GM21576 (cell line): ENCODE measurements at regions not wholly inside any gene's neighbourhood (a gene's known extent, or its start where the extent isn't known, plus 50 kb on each side); places are given as distances from the start of the nearest gene placed in this dataset.

Source experiments
- ATAC-seq: cut with Tn5 transposase; IDR thresholded peaks from one replicate; pipeline ENCODE4 v1.9.1; 2021; ENCODE audit warnings: mild to moderate bottlenecking, moderate library complexity; ENCODE audit not compliant: unreplicated experiment

DNA sequence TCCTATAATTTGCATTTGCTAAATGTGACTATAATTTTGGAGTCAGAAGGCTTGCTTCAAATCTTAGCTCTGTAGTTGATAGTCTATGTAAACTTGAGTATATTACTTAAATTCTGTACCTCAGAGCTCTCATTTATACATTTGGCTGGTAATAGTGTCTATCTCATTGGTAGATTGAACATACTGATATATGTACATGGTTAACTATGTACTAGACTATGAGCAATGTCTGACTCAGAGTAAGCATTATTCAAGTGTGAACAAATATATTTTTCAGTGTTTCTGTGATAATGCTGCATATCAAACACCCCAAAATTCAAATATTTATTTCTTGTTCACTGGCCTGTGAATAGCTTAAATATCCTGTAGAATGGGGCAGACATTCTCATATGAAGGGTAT lies 1568.9 kb upstream of the PABPC4L start:
- no peak for ATAC-seq

GRCh38 chr4:135744928-135745327 lies 1543.3 kb upstream of the PABPC4L start:
- ATAC-seq, result no peak

- no peak for ATAC-seq
Observed at GRCh38 chr4:135741583-135741982, 1540.0 kb upstream of the PABPC4L start.

DNA sequence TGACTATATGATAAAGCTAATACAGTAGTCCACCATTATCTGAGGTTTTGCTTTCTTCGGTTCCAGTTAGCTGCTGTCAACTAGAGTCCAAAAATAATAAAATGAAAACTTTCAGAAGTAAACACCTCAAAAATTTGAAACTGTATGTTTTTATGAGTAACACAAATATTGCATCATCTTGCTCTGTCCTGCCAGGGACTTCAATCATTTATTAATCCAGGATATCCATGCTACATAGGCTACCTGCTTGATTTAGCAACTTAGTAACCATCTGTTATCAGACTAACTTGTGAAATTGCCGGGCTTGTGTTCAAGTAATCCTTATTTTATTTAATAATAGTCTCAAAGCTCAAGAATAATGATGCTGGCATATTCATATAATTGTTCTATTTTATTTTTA lies 1537.8 kb upstream of the PABPC4L start:
- ATAC-seq, result no peak

- ATAC-seq, result no peak
Observed at GRCh38 chr4:135735512-135735911, 1533.9 kb upstream of the PABPC4L start.

GRCh38 chr4:135732448-135732847 lies 1530.9 kb upstream of the PABPC4L start:
- ATAC-seq, result no peak

- no peak for ATAC-seq
Observed at GRCh38 chr4:135731682-135732081, 1530.1 kb upstream of the PABPC4L start.

DNA sequence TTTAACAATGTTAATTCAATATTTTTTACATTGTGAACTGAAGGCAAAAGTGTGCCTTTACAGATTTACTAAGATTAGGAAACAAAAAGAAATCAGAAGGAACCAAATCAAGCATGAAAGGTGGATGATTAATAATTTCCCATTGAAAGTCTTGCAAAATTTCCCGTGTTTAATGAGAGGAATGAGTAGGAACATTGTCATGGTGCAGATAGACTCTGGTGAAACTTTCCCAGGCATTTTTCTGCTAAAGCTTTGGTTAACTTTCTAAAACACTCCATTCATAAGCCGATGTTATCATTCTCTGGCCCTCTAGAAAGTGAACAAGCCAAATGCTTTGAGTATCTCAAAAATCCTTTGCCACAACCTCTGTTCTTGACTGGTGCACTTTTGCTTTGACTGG lies 1522.8 kb upstream of the PABPC4L start:
- no peak for ATAC-seq

DNA sequence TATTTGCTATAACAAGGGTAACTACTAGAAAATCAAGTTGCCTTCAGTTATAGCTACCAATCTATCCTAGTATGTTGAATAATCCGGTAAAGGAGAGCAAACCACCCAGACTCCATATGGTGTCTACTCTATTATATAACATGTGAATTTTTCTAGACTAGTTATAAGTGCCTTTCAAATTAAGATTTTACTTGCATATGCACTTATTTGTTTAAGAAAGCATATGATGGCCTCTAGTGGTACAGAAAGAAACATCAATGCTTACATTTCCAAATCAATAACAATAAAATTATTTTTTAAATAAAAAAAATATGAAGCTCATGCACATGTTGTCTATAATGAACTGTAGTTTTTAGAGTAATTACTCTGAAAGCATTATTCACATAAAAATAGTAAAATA lies 1516.4 kb upstream of the PABPC4L start:
- no peak for ATAC-seq

DNA sequence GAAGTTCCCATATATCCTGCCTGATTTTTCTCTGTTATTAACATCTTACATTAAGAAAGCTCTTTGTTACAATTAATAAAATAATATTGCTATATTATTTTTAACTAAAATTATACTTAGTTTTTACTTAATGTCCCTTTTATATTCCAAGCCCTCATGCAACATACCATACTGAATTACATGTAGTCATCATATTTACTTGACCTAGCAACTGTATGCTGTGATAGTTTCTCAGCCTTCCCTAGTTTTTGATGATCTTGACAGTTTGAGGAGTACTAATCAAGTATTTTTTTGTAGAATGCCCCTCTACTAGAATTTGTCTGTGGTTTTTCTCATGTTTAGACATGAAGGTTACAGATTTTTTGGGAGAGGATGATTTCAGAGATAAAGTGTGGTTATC lies 1503.8 kb upstream of the PABPC4L start:
- no peak for ATAC-seq

DNA sequence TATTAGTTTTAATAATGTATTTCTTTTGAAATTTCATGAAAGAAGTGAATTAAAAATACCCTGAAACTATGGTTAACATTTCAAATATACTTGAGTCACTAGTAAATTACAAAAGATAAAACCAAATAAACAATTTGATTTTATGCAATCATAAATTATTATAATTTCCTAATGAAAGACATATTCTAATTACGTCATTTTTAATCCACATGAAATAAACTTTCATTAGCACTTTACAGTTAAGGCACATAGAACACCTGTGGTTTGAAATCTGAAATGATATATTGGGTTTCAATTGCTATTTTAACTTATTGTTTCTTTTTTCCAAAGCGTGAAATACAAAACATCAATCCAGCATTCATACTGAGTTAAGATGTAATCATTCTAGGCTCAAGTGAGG lies 1492.5 kb upstream of the PABPC4L start:
- ATAC-seq, result no peak

- ATAC-seq, result no peak
Observed at GRCh38 chr4:135684001-135684400, 1482.4 kb upstream of the PABPC4L start.

DNA sequence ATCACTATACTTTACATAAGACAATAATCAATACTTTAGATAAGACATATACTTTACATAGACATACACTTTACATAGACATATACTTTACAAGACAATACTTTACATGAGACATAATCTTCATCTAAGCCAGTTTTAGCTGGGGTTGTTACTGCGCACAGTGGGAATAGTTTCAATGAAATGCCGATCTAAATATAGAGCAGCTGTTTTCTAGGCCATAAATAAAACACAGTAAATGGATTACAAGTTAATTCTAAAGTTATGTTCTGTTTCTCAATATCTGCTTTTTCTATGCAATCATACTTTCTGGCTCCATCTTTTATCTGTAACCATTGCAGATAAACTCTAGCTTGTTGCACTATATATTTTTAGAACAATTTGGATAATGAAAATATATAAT lies 1470.6 kb upstream of the PABPC4L start:
- no peak for ATAC-seq

GRCh38 chr4:135670548-135670947 lies 1469.0 kb upstream of the PABPC4L start:
- no peak for ATAC-seq
